A172 (cell line): ENCODE measurements at regions not wholly inside any gene's neighbourhood (a gene's known extent, or its start where the extent isn't known, plus 50 kb on each side); places are given as distances from the start of the nearest gene placed in this dataset.

Experiments used
- DNase-seq: peaks from one replicate; pipeline ENCODE4 v3.0.0-alpha.2; 2015; ENCODE audit warnings: low spot score

DNA sequence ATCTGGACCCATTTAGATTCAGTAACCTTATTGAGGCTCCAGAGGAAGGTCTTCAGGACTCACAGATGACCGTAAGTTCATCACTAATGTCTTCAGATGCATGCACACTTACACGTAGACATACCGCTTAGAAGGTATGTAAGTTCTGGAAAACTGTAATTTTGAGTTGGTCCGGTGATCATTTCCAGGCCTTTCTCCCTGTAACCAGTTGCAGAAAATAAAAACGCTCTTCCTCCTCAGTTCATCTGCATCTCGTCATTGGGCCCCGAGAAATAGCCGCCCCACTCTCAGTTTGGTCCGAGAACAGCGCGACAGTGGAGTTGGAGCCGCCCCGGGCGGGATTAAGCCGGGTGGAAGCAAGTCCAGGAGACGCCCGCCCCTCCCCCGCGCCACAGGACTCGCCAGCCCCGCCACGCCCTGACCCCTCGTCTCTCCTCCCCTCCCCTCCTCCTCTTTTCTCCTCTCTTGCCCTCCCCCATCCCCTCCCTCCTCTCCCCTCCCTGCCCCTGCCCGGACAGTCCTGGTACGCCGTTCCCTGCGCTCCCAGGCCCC lies 83.7 kb downstream of the TNFAIP2 start:
- no peak for DNase-seq

GRCh38 chr14:103207388-103208072 lies 84.3 kb downstream of the TNFAIP2 start:
- no peak for DNase-seq

GRCh38 chr14:103209054-103209453 lies 85.8 kb downstream of the TNFAIP2 start:
- no peak for DNase-seq

DNA sequence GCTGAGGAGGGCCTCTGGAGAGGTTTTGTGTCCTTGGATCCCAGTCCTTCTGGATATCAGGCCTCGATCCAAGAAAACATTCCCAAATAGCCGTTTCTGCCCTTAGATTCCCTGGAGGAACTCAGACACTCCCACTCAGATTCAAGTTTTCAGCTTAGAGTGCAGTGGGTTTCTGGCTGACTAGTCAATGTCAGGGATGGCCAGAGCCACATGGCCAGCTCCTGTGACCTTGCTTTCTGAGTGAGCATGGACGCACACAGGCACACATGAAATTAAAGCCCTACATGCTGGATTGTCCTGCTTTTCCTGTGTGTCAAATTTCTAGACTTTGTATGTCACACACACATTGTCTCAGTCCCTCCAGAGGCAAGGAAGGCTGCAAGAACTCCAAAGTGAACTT lies 86.2 kb downstream of the TNFAIP2 start:
- no peak for DNase-seq

DNA sequence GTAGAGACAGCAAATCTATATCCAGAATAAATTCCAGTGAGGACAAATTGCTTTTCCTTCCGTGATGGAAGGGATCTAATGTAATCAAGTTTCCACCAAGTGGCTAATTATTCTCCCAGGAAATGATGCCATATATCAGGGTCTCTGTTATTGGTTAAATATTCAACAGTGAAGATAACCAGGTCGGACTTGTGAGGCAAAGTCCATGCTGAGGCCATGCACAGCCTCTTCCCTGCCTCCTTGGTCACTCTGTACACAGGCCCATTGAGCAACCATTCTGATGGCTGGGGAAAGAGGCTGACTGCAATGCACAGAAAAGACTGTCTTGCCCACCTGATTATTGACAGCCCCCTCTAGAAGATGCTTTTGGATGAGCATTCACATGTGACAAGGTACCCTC lies 90.1 kb downstream of the TNFAIP2 start:
- DNase-seq, result no peak

- no peak for DNase-seq
Observed at GRCh38 chr14:103214461-103214958, 91.2 kb downstream of the TNFAIP2 start.

- DNase-seq, result no peak
Observed at GRCh38 chr14:103216399-103216798, 93.1 kb downstream of the TNFAIP2 start.

GRCh38 chr14:103216857-103217256 lies 93.6 kb downstream of the TNFAIP2 start:
- no peak for DNase-seq

DNA sequence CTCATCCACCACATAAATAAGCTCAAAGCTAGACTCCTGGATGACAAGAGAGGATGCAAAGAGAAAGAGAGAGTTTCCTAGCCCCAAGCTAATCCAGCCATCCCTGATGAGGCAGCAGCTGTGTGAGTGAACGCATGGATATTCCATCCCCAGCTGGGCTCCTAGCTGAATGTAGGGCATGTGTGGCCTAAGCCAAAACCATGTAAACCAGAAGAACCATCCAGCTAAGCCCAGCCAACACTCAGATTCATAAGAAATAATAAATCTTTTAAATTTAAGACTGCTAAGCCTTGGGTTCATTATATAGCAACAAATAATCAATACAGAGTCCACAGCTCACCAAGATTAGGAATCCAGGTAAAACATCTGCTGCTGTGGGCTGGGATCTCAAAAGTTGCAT lies 94.3 kb downstream of the TNFAIP2 start:
- DNase-seq, result no peak

DNA sequence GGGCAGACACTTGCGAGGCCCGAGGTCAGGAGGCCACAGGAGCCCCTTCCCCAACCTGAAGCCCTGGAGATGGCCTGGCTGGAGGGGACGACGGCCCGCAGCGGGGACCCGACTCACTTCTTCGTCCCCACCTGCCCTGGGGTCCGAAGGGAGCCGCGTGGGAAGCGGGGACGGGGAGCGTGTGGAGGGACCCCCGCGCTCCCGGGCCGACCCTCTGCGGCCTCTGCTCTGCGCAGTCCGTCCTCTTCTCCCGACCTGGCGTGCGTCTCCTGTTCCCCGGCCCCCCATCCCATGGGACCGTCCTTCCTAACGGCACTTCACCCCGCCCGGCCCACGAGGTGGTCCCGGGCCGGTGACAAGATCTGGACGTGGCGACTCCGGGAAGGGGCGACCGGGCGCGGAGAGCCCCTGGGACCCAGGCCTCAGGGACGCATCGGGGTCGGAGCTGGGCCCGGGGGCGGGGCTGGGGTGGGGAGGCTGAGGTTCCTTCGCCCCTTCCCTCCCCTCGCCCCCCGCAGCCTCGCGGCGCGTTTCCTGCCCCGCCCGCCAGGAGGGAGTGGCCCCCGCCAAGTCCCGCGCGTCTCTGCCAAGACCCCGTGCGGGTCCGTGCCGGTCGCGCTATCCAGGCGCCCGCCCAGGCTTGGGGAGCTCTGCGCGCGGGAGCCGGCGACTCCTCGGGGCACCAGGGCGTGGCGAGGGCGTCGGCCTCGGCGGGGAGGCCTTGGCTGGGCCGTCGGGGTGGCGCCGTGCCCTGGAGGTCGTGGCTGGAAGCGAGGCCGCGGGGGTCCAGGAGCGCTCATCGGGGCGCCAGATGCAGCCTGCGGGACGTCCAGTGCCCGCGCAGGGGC lies 97.1 kb downstream of the TNFAIP2 start:
- DNase-seq, result no peak

DNA sequence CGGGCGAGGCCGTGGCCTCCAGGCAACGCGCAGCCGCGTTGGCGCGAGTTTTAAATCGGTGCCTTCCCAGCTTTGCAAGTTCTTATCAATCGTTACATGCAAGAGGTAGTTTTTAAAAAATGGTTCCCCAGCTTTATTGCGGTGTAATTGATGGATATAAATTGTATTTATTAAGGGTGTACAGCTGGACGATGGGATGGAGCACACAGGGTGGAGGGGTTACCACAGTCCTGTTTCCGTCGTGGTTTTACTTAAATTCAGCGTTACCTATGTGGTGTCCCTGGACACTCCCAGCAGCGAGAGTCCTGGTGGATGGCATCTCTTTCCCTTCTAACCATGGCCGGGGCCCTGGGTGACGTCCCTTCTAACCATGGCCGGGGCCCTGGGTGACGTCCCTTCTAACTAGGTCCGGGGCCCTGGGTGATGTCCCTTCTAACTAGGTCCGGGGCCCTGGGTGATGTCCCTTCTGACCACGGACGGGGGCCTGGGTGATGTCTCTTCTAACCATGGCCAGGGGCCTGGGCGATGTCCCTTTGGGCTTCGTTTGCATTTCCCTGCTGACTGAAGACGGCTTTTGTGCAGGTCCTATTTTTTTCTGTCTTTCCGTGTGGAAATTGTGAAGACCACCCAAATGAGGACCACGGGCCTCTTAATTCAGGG lies 97.9 kb downstream of the TNFAIP2 start:
- no peak for DNase-seq

DNA sequence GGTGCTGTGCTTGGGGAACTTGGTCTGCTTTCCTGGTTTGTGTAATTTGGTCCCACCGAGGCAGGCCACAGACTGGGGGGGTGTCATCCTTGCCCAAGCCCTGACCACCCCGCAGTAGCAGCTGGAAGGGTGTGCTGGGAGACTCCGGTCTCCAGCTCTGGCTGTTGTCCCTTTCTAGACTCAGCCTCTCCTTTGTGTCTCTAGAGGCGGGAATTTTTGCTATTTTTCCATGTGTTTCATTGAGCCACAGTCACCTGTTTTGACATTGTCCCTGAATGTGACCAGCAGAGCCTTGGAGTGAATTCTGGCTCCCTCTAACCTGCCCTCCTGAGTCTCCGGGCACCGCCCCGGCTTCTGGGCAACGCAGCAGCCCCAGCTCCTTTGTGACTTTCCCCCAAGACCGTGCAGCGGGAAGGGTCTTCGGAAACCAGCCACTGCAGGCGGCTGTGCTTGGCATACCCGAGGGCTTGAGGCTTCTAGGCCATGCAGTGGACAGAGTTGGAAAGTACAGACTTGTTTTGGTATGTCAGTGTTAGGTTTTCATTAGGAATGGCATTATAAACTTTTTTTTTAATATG lies 98.6 kb downstream of the TNFAIP2 start:
- no peak for DNase-seq

DNA sequence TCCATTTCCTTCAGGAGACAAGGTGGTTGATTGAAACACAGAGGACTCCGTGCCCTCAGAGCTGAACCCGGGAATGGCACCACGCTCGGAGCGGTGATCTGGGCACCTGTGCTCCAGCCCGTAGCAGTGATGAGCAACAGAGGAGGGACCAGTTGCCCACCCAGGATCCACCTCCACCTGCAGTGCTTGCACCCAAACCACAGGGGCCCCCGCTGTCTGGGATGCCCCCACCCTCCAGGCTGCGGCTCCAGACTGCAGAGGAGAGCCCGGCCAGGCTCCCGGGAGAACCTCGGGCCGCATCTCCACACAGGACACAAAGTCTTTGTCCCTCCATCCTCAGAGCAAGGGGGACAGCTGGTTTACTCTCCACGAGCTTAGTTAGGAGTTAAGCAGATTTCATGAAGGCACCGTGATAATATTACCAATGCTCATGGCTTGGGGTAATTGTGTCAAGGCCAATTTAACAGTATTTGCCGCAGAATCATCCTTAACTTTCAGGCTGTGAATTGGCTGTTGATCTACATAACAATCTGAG lies 100.6 kb downstream of the TNFAIP2 start:
- DNase-seq, result no peak

GRCh38 chr14:103225062-103225461 lies 101.8 kb downstream of the TNFAIP2 start:
- DNase-seq, result no peak

DNA sequence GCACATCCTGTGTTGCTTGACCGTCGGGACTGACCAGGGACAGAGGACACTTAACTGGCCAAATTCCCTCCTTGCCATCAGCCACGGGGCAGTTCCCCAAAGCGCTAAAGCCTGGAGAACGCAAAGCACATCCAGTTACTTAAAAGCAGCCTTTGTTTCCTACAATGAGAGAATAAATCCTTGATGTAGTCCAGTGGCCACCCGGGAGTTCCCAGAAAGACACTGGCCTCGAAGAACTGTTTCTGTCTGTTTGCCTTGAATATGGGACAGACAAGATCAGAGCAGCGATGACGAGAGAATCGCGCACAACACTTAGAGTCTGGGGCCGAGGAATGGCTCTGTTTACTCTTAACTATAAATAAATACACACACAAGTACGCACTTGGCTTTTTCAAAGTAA lies 102.2 kb downstream of the TNFAIP2 start:
- DNase-seq, result no peak

- no peak for DNase-seq
Observed at GRCh38 chr14:103227094-103227768, 104.0 kb downstream of the TNFAIP2 start.

GRCh38 chr14:103228076-103228806 lies 105.0 kb downstream of the TNFAIP2 start:
- no peak for DNase-seq

DNA sequence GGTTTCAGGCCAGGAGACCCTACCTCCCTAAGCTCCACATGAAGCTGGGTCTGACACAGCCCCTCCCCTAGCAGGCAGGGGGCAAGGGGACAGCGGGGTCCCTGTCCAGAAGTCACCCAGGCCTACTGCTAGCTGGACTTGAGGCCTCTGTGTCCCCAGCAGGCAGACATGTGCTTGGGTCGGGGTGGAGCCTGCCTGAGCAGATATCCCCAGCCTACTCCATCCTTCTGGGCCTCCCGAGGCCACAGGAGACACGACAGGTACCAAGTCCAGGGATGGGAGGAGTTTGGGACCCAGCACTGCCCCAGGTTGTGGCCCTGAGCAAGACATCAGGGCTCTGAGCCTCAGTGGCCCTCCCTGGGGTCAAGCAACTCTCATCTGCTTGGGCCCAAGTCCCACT lies 105.2 kb upstream of the EIF5 start:
- no peak for DNase-seq

GRCh38 chr14:103230021-103230420 lies 104.0 kb upstream of the EIF5 start:
- no peak for DNase-seq

- DNase-seq, result no peak
Observed at GRCh38 chr14:103230658-103231334, 103.2 kb upstream of the EIF5 start.
